Colonic mucosa (tissue), 4 donors: ENCODE measurements at regions not wholly inside any gene's neighbourhood (a gene's known extent, or its start where the extent isn't known, plus 50 kb on each side); places are given as distances from the start of the nearest gene placed in this dataset.

Experiments
- DNase-seq: peaks from one replicate; pipeline ENCODE4 v3.0.0-alpha.2; 2020
- H3K27ac ChIP-seq: fragments of 200-600 bp; one replicate; pipeline ENCODE4 v1.8.0; 2021
- H3K27me3 ChIP-seq: fragments of 200-600 bp; one replicate; pipeline ENCODE4 v1.8.0; 2021
- H3K36me3 ChIP-seq: fragments of 200-600 bp; one replicate; pipeline ENCODE4 v1.8.0; 2021
- H3K4me1 ChIP-seq: fragments of 200-600 bp; one replicate; pipeline ENCODE4 v1.8.0; 2021; ENCODE audit warnings: mild to moderate bottlenecking
- H3K4me3 ChIP-seq: fragments of 200-600 bp; one replicate; pipeline ENCODE4 v1.8.0; 2021
- H3K9ac ChIP-seq, 2 donors: one replicate each; pipeline ENCODE4 v1.7.0; 2013; ENCODE audit warnings: control low read depth in 2 of 2, low read depth in 2 of 2, low read length in 2 of 2
- H3K9me3 ChIP-seq: fragments of 200-600 bp; one replicate; pipeline ENCODE4 v1.8.0; 2021
- intact Hi-C: fragments of 100-400 bp; cut with DNase I; formaldehyde crosslinking; loops from one replicate; pipeline ENCODE4 v1.14.1; 2022
- TF ChIP-seq, protein P1 (sequence below): fragments of 200-600 bp; IDR thresholded peaks from one replicate; pipeline ENCODE4 v1.8.0; 2022; ENCODE audit warnings: antibody characterized with exemption, mild to moderate bottlenecking
- donor health status: healthy.
- donor health status: DM: no; HTN: no; CAD: no.
- donor health status: DM: no; HTN: no; CAD: no.

- no peaks in the 10 kb centered on the region for H3K9me3 ChIP-seq
- TF ChIP-seq, protein P1, sequence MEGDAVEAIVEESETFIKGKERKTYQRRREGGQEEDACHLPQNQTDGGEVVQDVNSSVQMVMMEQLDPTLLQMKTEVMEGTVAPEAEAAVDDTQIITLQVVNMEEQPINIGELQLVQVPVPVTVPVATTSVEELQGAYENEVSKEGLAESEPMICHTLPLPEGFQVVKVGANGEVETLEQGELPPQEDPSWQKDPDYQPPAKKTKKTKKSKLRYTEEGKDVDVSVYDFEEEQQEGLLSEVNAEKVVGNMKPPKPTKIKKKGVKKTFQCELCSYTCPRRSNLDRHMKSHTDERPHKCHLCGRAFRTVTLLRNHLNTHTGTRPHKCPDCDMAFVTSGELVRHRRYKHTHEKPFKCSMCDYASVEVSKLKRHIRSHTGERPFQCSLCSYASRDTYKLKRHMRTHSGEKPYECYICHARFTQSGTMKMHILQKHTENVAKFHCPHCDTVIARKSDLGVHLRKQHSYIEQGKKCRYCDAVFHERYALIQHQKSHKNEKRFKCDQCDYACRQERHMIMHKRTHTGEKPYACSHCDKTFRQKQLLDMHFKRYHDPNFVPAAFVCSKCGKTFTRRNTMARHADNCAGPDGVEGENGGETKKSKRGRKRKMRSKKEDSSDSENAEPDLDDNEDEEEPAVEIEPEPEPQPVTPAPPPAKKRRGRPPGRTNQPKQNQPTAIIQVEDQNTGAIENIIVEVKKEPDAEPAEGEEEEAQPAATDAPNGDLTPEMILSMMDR, result no peak
- no peak overlapping the region for H3K27ac ChIP-seq
- no peaks in the 10 kb centered on the region for H3K27me3 ChIP-seq
- H3K4me3 ChIP-seq, result no peak overlapping the region
- H3K4me1 ChIP-seq, result no peaks in the 10 kb centered on the region
- DNase-seq, result no peak
- H3K36me3 ChIP-seq, result no peaks in the 10 kb centered on the region
- intact Hi-C loops, result no loop called here
- H3K9ac ChIP-seq, result no peak overlapping the region
Measured at GRCh38 chr17:6248061-6248460, 177.9 kb downstream of the WSCD1 start.

GRCh38 chr17:6245301-6246177 is 175.4 kb downstream of the WSCD1 start:
- no peak overlapping the region for H3K9ac ChIP-seq
- intact Hi-C loops, result no loop called here
- H3K4me1 ChIP-seq, result no peaks in the 10 kb centered on the region
- no peaks in the 10 kb centered on the region for H3K9me3 ChIP-seq
- no peak overlapping the region for H3K4me3 ChIP-seq
- TF ChIP-seq, protein P1, result no peak
- DNase-seq, result no peak
- no peaks in the 10 kb centered on the region for H3K27me3 ChIP-seq
- no peaks in the 10 kb centered on the region for H3K36me3 ChIP-seq
- H3K27ac ChIP-seq, result no peak overlapping the region

DNA sequence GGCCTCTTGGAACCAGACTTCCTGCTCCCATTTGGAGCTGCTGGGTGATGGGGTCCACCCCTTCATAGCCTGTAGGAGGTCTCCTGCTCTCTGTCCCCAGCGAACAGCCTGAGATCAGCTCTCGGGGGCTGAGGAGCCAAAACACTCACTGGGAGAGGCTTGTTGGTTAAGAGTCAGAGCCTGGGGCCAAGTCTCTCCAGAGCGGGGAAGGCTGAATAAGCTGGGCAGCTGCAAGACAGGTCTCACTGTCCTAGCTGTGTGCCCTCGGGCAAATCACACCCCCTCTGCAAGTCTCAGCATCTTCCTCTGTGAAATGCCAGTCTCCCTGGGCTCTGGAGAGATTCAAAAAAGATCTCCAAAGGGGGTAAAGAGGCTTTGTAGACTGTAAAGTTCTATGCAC is 174.6 kb downstream of the WSCD1 start:
- TF ChIP-seq, protein P1, result no peak

GRCh38 chr17:6244253-6244652 is 174.1 kb downstream of the WSCD1 start:
- intact Hi-C loops, result no loop called here
- Histone ChIP-seq H3K27me3 (no peaks in the 10 kb centered on the region), H3K4me1 (no peaks in the 10 kb centered on the region), H3K9ac (no peak overlapping the region), H3K4me3 (no peak overlapping the region), H3K27ac (no peak overlapping the region), H3K36me3 (no peaks in the 10 kb centered on the region), H3K9me3 (no peaks in the 10 kb centered on the region)
- TF ChIP-seq, protein P1, result no peak
- no peak for DNase-seq

More for the DNA sequence above, 174.6 kb downstream of the WSCD1 start:
- H3K36me3 ChIP-seq, result no peaks in the 10 kb centered on the region
- no peaks in the 10 kb centered on the region for H3K27me3 ChIP-seq
- no peak overlapping the region for H3K4me3 ChIP-seq
- no peak overlapping the region for H3K9ac ChIP-seq
- no peak overlapping the region for H3K27ac ChIP-seq
- H3K4me1 ChIP-seq, result no peaks in the 10 kb centered on the region
- DNase-seq, result no peak
- intact Hi-C loops, result no loop called here
- no peaks in the 10 kb centered on the region for H3K9me3 ChIP-seq

GRCh38 chr17:6243186-6243585 is 173.0 kb downstream of the WSCD1 start:
- Histone ChIP-seq H3K9ac (no peak overlapping the region), H3K9me3 (no peaks in the 10 kb centered on the region), H3K36me3 (no peaks in the 10 kb centered on the region), H3K27ac (no peak overlapping the region), H3K27me3 (no peaks in the 10 kb centered on the region), H3K4me1 (no peaks in the 10 kb centered on the region), H3K4me3 (no peak overlapping the region)
- intact Hi-C loops, result no loop called here
- TF ChIP-seq, protein P1, result no peak
- DNase-seq, result no peak
